GM20000 (cell line): ENCODE measurements at regions not wholly inside any gene's neighbourhood (a gene's known extent, or its start where the extent isn't known, plus 50 kb on each side); places are given as distances from the start of the nearest gene placed in this dataset.

Experiments
- DNase-seq: peaks from one replicate; pipeline ENCODE4 v3.0.0; 2012; ENCODE audit warnings: low spot score
- TF ChIP-seq, protein P1 (sequence below): IDR thresholded peaks from 2 replicates; pipeline ENCODE4 v1.5.1; 2012; ENCODE audit warnings: mild to moderate bottlenecking, control low read depth; ENCODE audit errors: extremely low read depth, missing control alignments

DNA sequence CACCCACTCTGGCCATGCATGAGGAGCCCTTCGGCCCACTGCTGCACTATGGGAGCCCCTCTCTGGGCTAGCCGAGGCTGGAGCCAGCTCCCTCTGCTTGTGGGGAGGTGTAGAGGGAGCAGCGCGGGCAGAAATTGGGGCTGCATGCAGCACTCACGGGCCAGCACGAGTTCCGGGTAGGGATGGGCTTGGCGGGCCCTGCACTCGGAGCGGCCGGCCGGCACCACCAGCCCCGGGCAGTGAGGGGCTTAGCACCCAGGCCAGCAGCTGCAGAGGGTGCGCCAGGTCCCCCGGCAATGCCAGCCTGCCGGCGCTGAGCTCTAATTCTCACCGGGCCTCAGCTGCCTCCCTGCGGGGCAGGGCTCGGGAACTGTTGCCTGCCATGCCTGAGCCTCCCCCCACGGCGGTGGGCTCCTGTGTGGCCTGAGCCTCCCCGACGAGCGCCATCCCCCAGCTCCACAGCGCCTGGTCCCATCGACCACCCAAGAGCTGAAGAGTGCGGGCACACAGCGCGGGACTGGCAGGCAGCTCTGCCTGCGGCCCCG, 209.0 kb downstream of the LTN1 start:
- DNase-seq = no peak
- TF ChIP-seq, protein P1, sequence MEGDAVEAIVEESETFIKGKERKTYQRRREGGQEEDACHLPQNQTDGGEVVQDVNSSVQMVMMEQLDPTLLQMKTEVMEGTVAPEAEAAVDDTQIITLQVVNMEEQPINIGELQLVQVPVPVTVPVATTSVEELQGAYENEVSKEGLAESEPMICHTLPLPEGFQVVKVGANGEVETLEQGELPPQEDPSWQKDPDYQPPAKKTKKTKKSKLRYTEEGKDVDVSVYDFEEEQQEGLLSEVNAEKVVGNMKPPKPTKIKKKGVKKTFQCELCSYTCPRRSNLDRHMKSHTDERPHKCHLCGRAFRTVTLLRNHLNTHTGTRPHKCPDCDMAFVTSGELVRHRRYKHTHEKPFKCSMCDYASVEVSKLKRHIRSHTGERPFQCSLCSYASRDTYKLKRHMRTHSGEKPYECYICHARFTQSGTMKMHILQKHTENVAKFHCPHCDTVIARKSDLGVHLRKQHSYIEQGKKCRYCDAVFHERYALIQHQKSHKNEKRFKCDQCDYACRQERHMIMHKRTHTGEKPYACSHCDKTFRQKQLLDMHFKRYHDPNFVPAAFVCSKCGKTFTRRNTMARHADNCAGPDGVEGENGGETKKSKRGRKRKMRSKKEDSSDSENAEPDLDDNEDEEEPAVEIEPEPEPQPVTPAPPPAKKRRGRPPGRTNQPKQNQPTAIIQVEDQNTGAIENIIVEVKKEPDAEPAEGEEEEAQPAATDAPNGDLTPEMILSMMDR = no peak

DNA sequence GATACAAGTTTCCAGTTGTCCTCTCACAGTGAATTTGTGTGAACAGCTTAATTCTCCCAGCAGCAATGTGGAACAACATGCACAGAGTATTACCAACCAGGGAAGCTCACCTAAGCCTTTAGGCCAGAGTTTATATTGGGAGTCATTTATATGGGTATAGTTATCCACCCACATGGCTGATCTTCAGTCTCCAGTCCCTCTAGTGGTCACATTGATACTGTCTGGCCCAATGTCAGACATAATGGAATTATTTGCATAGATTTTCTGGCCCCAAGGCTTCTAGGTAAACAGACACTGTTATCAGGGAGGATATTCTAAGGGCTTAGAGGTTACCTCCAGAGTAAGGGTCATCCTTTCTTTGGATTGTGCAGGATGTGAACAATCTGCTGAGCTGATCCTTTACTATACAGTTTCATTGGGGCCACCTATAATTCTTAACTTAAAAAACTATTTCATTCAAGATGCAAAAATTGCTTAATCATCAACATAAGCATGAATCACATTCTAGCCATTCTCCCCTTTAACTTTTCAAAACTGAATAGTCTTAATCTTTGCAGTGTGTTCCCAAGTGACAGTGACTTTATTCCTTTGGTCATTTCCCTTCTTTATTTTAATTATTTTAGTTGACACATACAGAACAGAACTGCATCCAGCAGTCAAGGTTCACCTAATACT, 210.9 kb downstream of the LTN1 start:
- TF ChIP-seq, protein P1 = no peak
- peak; percentile 18 for DNase-seq

DNA sequence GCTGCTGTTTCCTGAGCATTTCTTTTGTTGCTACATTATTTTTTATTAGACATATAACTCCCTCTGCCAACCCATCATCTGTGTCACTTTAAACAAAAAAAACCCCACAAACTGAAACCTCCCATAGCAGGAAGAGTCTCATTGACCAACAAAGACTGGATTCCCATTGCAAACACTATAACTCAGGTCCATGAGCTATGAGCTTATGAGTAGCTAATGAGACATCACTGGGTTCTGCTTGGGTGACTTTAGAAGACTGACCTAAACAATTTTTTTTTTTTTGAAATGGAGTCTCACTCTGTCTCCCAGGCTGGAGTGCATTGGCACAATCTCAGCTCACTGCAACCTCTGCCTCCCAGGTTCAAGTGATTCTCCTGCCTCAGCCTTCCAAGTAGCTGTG, 212.8 kb downstream of the LTN1 start:
- TF ChIP-seq, protein P1 = no peak
- no peak for DNase-seq

DNA sequence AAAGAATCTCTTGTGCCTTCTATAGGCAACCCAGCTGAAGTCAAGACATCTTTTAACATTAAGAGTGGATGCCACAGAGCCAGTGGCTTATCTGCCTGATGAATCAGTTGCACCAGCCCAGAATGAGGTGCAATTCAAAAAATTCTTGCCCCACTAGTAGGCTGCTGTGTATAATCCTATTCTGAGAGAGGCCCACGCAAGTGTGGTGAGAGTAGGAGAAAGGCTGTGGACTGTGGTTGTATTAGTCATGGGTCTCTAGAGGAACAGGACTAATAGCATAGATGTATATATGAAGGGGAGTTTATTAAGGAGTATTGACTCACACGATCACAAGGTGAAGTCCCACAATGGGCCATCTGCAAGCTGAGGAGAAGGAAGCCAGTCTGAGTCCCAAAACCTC, 216.4 kb downstream of the LTN1 start:
- TF ChIP-seq, protein P1 = no peak
- no peak for DNase-seq

DNA sequence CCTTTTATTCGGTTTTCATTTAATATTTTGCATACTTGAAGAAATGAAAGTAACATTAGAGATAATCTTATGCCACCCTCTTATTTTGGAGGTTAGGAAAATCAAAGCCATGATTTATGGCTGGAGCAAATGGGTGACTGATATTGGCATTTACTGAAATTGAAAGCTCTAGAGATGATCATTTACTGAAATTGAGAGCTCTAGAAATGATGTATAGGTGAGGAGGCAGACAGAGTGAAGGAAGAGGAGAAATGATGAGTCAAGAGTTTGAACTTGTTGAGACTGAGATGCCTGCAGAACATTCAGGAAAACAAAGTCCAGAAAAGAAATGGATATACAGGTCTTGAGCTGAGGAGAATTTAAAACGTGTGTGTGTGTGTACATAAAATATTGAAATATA, 217.6 kb downstream of the LTN1 start:
- no peak for DNase-seq
- TF ChIP-seq, protein P1 = no peak

DNA sequence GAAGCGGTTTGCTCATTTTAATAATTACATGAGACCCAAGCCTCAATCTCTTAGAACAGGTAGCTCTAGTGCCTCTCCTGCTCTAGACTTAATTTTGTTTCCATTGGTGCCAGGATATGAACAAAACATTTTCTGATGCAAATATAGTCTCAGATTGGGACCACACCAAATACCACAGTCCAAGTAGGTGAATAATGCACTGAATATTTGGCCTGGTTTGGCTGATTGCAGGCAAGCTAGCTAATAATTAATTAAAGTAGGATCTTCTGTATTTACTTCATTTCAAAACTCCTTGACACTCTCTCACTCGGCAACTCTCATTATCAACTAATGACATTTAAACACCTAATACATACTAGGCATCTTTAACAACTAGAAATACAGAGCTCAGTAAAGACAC, 219.6 kb downstream of the LTN1 start:
- DNase-seq = no peak
- TF ChIP-seq, protein P1 = no peak

DNA sequence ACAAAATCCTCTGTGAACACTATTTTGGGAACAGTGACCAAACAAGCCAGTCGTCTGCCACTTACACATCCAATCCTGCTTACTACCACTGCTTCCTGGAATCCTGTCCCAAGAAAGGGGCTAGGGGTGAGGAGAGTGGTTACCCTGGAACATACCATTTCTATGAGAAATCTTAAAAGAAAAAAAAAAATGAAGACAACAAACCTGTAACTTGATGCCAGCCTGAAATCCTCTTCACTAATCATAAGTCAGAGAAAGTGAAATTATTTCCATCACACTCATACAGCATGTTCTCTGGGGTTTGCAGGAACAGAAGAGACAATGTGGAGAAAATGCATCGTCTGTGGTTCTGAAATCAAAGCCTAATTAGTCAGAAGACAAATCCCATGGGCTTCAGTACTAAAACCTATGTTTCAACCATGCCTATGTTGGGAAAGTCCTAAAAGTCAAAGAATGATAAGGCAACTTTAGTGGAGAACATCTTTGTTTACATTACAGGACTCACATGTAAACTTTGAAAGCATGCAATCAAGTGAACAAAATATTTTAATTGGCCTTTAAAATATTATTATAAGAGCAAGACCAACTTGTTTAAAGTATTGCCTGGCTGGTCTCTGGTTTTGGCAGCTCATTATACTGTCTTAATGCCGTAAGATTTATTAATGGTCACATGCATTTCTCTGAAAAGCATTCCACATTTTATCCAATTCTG, 220.7 kb downstream of the LTN1 start:
- DNase-seq = no peak
- TF ChIP-seq, protein P1 = no peak
